Mesenchymal stem cell (in vitro differentiated cells and primary cell): ENCODE measurements at regions not wholly inside any gene's neighbourhood (a gene's known extent, or its start where the extent isn't known, plus 50 kb on each side); places are given as distances from the start of the nearest gene placed in this dataset.

Experiments
- DNase-seq: peaks from one replicate; pipeline ENCODE4 v3.0.0-alpha.2; 2013
- H2AFZ ChIP-seq: one replicate; pipeline ENCODE4 v1.6.1; 2013; ENCODE audit warnings: low read depth, mild to moderate bottlenecking, control low read depth, inconsistent platforms, low read length, moderate library complexity
- H2AK5ac ChIP-seq: 2 replicates; pipeline ENCODE4 v1.6.1; 2013; ENCODE audit warnings: low read length, moderate library complexity, mild to moderate bottlenecking, inconsistent platforms; ENCODE audit not compliant: severe bottlenecking
- H2BK120ac ChIP-seq: one replicate; pipeline ENCODE4 v1.6.1; 2013; ENCODE audit warnings: low read depth, mild to moderate bottlenecking, inconsistent platforms, low read length, moderate library complexity
- H2BK12ac ChIP-seq, 2 experiments: one replicate each; pipeline ENCODE4 v1.6.1; 2013; ENCODE audit warnings: inconsistent platforms in 2 of 2, low read length in 2 of 2, mild to moderate bottlenecking in 2 of 2, moderate library complexity in 2 of 2, control low read depth in 1 of 2
- H2BK15ac ChIP-seq: one replicate; pipeline ENCODE4 v1.6.1; 2013; ENCODE audit warnings: mild to moderate bottlenecking, low read depth, inconsistent platforms; ENCODE audit not compliant: poor library complexity, severe bottlenecking
- H2BK5ac ChIP-seq: 2 replicates; pipeline ENCODE4 v1.6.1; 2013; ENCODE audit warnings: low read depth, mild to moderate bottlenecking, low read length, control low read depth, inconsistent platforms; ENCODE audit not compliant: poor library complexity, severe bottlenecking
- H3K14ac ChIP-seq, 2 experiments: one replicate each; pipeline ENCODE4 v1.6.1; 2013; ENCODE audit warnings: inconsistent platforms in 2 of 2, low read length in 2 of 2, control low read depth in 1 of 2, mild to moderate bottlenecking in 1 of 2, moderate library complexity in 1 of 2
- H3K18ac ChIP-seq, 2 experiments: one replicate each; pipeline ENCODE4 v1.6.1; 2013; ENCODE audit warnings: inconsistent platforms in 2 of 2, low read length in 2 of 2, control low read depth in 1 of 2, low read depth in 1 of 2, mild to moderate bottlenecking in 1 of 2
- H3K23ac ChIP-seq, 2 experiments: one replicate each; pipeline ENCODE4 v1.6.1; 2013; ENCODE audit warnings: inconsistent platforms in 2 of 2, low read length in 2 of 2, mild to moderate bottlenecking in 2 of 2, moderate library complexity in 2 of 2, control low read depth in 1 of 2
- H3K27ac ChIP-seq: 2 replicates; pipeline ENCODE4 v1.5.1; 2013; ENCODE audit warnings: mild to moderate bottlenecking, moderate library complexity, low read length, control low read depth, inconsistent platforms; ENCODE audit not compliant: poor library complexity, severe bottlenecking
- H3K27me3 ChIP-seq, 2 experiments: 2 replicates each; pipeline versions ENCODE4 v1.6.1 to v1.7.0; 2013; ENCODE audit warnings: low read length in 2 of 2, mild to moderate bottlenecking in 2 of 2, moderate library complexity in 2 of 2, control low read depth in 1 of 2, inconsistent platforms in 1 of 2; ENCODE audit not compliant: control insufficient read depth in 1 of 2, insufficient read depth in 1 of 2
- H3K36me3 ChIP-seq, 2 experiments: 2 replicates each; pipeline versions ENCODE4 v1.6.1 to v1.7.0; 2013; ENCODE audit warnings: low read length in 2 of 2, control low read depth in 1 of 2, inconsistent platforms in 1 of 2, low read depth in 1 of 2, mild to moderate bottlenecking in 1 of 2; ENCODE audit not compliant: insufficient read depth in 2 of 2, control insufficient read depth in 1 of 2
- H3K4ac ChIP-seq, 2 experiments: one replicate each; pipeline ENCODE4 v1.6.1; 2013; ENCODE audit warnings: inconsistent platforms in 2 of 2, low read length in 2 of 2, mild to moderate bottlenecking in 2 of 2, moderate library complexity in 2 of 2, control low read depth in 1 of 2, low read depth in 1 of 2
- H3K4me1 ChIP-seq: 2 replicates; pipeline ENCODE4 v1.6.1; 2013; ENCODE audit warnings: low read depth, low read length, control low read depth; ENCODE audit not compliant: control insufficient read depth, insufficient read depth
- H3K4me2 ChIP-seq: 2 replicates; pipeline ENCODE4 v1.6.1; 2013; ENCODE audit warnings: low read length, mild to moderate bottlenecking, inconsistent platforms; ENCODE audit not compliant: poor library complexity, severe bottlenecking
- H3K4me3 ChIP-seq, 2 experiments: 2 replicates each; pipeline versions ENCODE4 v1.5.1 to v1.7.0; 2013; ENCODE audit warnings: low read length in 2 of 2, mild to moderate bottlenecking in 2 of 2, control low read depth in 1 of 2, low read depth in 1 of 2; ENCODE audit not compliant: insufficient read depth in 1 of 2
- H3K79me1 ChIP-seq: replicated peaks from 2 replicates; pipeline ENCODE4 v1.6.1; 2013; ENCODE audit warnings: mild to moderate bottlenecking, control low read depth, low read length, inconsistent platforms; ENCODE audit not compliant: poor library complexity, severe bottlenecking
- H3K9ac ChIP-seq: 2 replicates; pipeline ENCODE4 v1.7.0; 2013; ENCODE audit warnings: mild to moderate bottlenecking, low read length, moderate library complexity
- H3K9me3 ChIP-seq: 2 replicates; pipeline ENCODE4 v1.7.0; 2013; ENCODE audit warnings: mild to moderate bottlenecking, low read length; ENCODE audit not compliant: control insufficient read depth
- H4K8ac ChIP-seq: one replicate; pipeline ENCODE4 v1.6.1; 2013; ENCODE audit warnings: inconsistent platforms, mild to moderate bottlenecking, low read length, moderate library complexity
- H4K91ac ChIP-seq: one replicate; pipeline ENCODE4 v1.6.1; 2013; ENCODE audit warnings: mild to moderate bottlenecking, low read length, inconsistent platforms
- WGBS: methylation state at CpG from one replicate; pipeline ENCODE4 v1.1.7; 2013; ENCODE audit warnings: mixed read lengths; 5-methylcytosine and 5-hydroxymethylcytosine counted together

- DNase-seq, result no peak
- Histone ChIP-seq H3K36me3 (no peaks in the 10 kb centered on the region), H2BK120ac (no peak overlapping the region), H3K18ac (no peak overlapping the region), H2AFZ (no peak overlapping the region), H3K4ac (no peak overlapping the region), H3K14ac (no peak overlapping the region), H4K8ac (no peak overlapping the region), H2BK5ac (no peak overlapping the region), H3K9me3 (no peaks in the 10 kb centered on the region), H2BK12ac (no peak overlapping the region), H2BK15ac (no peak overlapping the region), H3K4me1 (no peaks in the 10 kb centered on the region), H3K4me2 (no peak overlapping the region), H4K91ac (no peak overlapping the region), H3K27ac (no peak overlapping the region), H2AK5ac (no peak overlapping the region), H3K27me3 (no peaks in the 10 kb centered on the region), H3K79me1 (no peaks in the 10 kb centered on the region), H3K4me3 (no peak overlapping the region), H3K9ac (no peak overlapping the region), H3K23ac (no peak overlapping the region)
- 88% methylated on average over 1 of the region's 4 CpGs for WGBS
Measured at GRCh38 chr4:187499956-187500355, 495.6 kb upstream of the ZFP42 start.

DNA sequence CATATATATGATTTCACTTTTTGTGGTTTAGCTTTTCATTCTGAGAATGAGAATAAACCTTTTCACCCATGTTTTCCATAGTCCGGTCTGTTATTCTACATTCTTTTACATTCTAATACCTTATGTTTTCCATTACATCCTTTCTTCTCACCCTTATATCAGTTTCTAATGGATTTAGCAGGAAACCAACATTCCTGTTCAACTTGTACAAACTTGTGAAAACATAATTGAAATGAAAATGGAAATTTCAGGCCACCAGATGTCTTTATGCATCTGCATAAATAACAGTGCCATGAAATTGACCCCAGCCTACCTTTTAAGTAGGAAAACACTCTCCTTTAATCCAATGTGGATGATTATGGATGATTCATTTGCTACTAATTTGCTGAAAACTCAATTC lies 494.8 kb upstream of the ZFP42 start:
- 85% methylated on average over 1 of the region's 1 CpG for WGBS
- H3K4me3 ChIP-seq, result no peak overlapping the region
- H3K79me1 ChIP-seq, result no peaks in the 10 kb centered on the region
- no peak overlapping the region for H2AK5ac ChIP-seq
- H3K4me2 ChIP-seq, result no peak overlapping the region
- H2BK120ac ChIP-seq, result no peak overlapping the region
- no peak overlapping the region for H4K8ac ChIP-seq
- H3K4me1 ChIP-seq, result no peaks in the 10 kb centered on the region
- no peak overlapping the region for H3K23ac ChIP-seq
- no peak overlapping the region for H3K18ac ChIP-seq
- H3K14ac ChIP-seq, result no peak overlapping the region
- H3K9me3 ChIP-seq, result no peaks in the 10 kb centered on the region
- H2BK12ac ChIP-seq, result no peak overlapping the region
- H2AFZ ChIP-seq, result no peak overlapping the region
- H3K27ac ChIP-seq, result no peak overlapping the region
- no peaks in the 10 kb centered on the region for H3K36me3 ChIP-seq
- no peak overlapping the region for H3K4ac ChIP-seq
- DNase-seq, result no peak
- no peak overlapping the region for H2BK5ac ChIP-seq
- no peak overlapping the region for H4K91ac ChIP-seq
- H3K27me3 ChIP-seq, result no peaks in the 10 kb centered on the region
- H3K9ac ChIP-seq, result no peak overlapping the region
- no peak overlapping the region for H2BK15ac ChIP-seq

DNA sequence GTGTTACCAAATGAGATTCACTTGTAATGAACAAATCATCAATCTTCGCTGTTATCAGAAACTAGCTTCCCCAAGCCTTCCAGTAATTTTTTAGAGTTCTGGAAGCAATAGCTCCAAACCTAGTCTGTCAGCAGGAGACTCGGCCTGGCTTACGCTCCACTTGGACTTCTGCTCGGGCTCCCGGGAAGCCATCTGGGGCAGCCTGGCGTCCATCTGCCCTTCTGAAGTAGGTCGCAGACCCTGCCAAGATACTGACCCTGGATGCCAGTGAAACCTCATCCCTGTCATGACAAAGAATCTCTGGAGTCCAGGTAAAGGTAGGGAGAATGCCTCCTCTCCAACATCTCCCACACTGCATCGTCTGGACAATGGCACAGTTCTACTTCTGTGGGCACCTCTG lies 493.8 kb upstream of the ZFP42 start:
- H4K8ac ChIP-seq, result no peak overlapping the region
- WGBS, result 96% methylated on average over 8 of the region's 8 CpGs

DNA sequence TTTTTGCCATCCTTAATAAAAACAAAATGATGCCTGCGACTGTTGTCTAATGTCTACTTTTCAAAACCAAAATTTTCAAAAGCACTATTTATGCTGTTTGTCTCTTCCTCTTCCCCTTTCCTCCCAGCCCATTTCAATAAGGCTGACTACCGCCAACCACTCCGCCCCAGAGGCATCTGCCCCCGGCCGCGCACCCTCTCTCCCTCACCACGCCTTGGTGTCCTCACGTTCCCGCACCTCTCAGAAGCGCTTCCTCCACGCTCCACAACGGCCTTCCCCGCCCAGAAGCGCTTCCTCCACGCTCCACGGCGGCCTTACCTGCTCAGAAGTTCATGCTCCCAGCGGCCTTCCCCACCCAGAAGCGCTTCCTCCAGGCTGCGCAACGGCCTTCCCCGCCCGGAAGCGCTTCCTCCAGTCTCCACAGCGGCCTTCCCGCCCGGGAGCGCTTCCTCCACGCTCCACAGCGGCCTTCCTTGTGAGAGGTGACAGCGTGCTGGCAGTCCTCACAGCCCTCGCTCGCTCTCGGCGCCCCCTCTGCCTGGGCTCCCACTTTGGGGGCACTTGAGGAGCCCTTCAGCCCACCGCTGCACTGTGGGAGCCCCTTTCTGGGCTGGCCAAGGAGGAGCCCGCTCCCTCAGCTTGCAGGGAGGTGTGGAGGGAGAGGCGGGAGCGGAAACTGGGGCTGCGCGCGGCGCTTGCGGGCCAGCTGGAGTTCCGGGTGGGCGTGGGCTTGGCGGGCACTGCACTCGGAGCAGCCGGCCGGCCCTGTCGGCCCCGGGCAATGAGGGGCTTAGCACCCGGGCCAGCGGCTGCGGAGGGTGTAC lies 490.4 kb upstream of the ZFP42 start:
- Histone ChIP-seq H2AK5ac (no peak overlapping the region), H3K9me3 (peaks cover 4% of the 10 kb centered on the region), H4K91ac (peak overlapping the region; percentile 7), H3K27me3 (no peaks in the 10 kb centered on the region), H3K18ac (no peak overlapping the region), H3K14ac (no peak overlapping the region), H3K27ac (no peak overlapping the region), H3K9ac (no peak overlapping the region), H2BK12ac (no peak overlapping the region), H4K8ac (no peak overlapping the region), H3K4me2 (no peak overlapping the region), H3K4me3 (no peak overlapping the region), H2BK120ac (no peak overlapping the region), H3K4me1 (no peaks in the 10 kb centered on the region), H3K79me1 (no peaks in the 10 kb centered on the region), H3K23ac (no peak overlapping the region), H2AFZ (no peak overlapping the region), H2BK15ac (no peak overlapping the region), H3K4ac (no peak overlapping the region), H3K36me3 (no peaks in the 10 kb centered on the region), H2BK5ac (no peak overlapping the region)
- WGBS, result 94% methylated on average over 37 of the region's 55 CpGs
- no peak for DNase-seq

More for the DNA sequence above, 493.8 kb upstream of the ZFP42 start:
- Histone ChIP-seq H2BK120ac (no peak overlapping the region), H3K18ac (no peak overlapping the region), H3K9ac (no peak overlapping the region), H3K9me3 (peaks cover 1% of the 10 kb centered on the region), H2BK12ac (no peak overlapping the region), H3K4me2 (no peak overlapping the region), H2BK5ac (no peak overlapping the region), H3K14ac (no peak overlapping the region), H2AK5ac (no peak overlapping the region), H3K27ac (no peak overlapping the region), H4K91ac (no peak overlapping the region), H3K27me3 (no peaks in the 10 kb centered on the region), H3K23ac (no peak overlapping the region), H3K4me1 (no peaks in the 10 kb centered on the region), H3K79me1 (no peaks in the 10 kb centered on the region), H2BK15ac (no peak overlapping the region), H2AFZ (no peak overlapping the region), H3K36me3 (no peaks in the 10 kb centered on the region), H3K4me3 (no peak overlapping the region), H3K4ac (no peak overlapping the region)
- DNase-seq, result no peak
